ENCODE measurements at regions not wholly inside any gene's neighbourhood (a gene's known extent, or its start where the extent isn't known, plus 50 kb on each side); places are given as distances from the start of the nearest gene placed in this dataset.

DNA sequence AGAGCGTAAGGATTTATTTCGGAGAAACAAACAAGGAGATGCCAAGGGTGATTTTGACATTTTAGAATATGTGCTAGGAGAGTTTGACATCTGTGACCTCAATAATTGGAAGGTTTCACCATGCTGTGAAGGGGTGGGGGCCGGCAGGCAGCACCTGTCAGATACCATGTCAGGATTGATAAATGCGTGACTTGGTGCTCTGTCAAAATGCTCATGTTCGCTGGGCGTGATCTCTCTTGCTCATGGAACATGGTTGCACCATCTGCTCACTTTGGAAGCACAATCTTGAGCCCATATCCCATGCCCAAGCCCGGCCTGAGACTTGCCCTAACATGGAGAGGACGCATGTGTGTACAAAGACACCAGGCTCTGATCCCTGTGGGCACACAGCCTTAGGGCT is 347.6 kb downstream of the RNF144A start:
- Histone ChIP-seq H3K9me3 (no peaks in the 10 kb centered on the region), H3K36me3 (no peaks in the 10 kb centered on the region), H3K4me3 (no peak overlapping the region), H3K4me1 (no peaks in the 10 kb centered on the region), H3K27ac (no peak overlapping the region), H3K27me3 (no peaks in the 10 kb centered on the region)
- DNase-seq, result no peak
- intact Hi-C loops (cut with DNase I; ENCODE audit: low total_unique reads), result no loop called here
- no peak for TF ChIP-seq POLR2A (IDR thresholded peaks at IDR 0.05)
- TF ChIP-seq, protein P1, sequence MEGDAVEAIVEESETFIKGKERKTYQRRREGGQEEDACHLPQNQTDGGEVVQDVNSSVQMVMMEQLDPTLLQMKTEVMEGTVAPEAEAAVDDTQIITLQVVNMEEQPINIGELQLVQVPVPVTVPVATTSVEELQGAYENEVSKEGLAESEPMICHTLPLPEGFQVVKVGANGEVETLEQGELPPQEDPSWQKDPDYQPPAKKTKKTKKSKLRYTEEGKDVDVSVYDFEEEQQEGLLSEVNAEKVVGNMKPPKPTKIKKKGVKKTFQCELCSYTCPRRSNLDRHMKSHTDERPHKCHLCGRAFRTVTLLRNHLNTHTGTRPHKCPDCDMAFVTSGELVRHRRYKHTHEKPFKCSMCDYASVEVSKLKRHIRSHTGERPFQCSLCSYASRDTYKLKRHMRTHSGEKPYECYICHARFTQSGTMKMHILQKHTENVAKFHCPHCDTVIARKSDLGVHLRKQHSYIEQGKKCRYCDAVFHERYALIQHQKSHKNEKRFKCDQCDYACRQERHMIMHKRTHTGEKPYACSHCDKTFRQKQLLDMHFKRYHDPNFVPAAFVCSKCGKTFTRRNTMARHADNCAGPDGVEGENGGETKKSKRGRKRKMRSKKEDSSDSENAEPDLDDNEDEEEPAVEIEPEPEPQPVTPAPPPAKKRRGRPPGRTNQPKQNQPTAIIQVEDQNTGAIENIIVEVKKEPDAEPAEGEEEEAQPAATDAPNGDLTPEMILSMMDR (IDR thresholded peaks at IDR 0.05), result no peak

DNA sequence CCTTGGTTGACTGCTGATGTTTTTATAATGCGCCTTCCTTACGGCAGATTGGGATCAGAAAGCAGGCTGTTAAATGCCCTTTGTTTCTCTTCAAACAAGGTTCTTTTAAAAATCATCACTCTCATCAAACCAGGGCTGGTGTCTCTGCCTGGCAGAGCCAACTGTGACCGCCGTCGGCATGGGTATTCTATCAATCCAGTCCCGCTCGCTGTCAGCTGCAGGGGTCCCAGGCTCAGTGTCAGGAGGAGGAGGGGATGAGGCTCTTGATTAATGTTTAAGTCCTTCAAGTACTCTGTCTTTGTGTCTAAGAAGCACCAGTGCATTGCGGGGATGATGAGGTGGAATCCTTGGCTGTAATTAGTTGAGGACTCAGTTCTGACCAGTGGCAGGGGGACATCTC is 348.1 kb downstream of the RNF144A start:
- no peak for TF ChIP-seq POLR2A (IDR thresholded peaks at IDR 0.05)
- TF ChIP-seq, protein P1 (IDR thresholded peaks at IDR 0.05), result no peak
- H3K4me1 ChIP-seq, result no peaks in the 10 kb centered on the region
- no peak overlapping the region for H3K4me3 ChIP-seq
- H3K27ac ChIP-seq, result no peak overlapping the region
- DNase-seq, result no peak
- intact Hi-C loops (cut with DNase I; ENCODE audit: low total_unique reads), result no loop called here
- H3K27me3 ChIP-seq, result no peaks in the 10 kb centered on the region
- H3K9me3 ChIP-seq, result no peaks in the 10 kb centered on the region
- no peaks in the 10 kb centered on the region for H3K36me3 ChIP-seq

DNA sequence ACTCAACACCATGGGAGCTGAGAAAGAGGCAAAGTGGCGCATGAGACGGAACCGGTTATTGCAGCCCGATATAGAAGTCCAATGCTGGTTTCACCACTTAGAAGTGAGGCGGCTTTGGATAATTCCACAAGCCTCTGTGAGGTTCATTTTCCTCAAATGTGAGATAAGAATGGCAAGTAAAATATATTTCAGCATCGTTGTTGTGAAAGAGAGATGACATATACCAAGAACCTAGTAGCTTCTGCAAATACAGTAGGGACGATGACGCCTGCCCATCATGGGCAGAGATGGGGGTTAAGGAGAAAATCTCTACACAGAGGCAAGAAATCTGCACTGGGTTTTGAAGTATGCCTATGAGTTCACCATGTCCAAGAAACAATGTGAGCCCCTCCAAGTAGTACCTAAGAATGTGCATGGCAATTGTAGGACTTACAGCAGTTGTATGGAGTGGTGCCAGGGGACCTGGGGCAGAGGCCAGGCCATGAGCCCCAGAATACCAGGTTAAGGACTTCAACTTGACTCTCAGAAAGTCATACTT is 352.0 kb downstream of the RNF144A start:
- H3K27me3 ChIP-seq, result no peaks in the 10 kb centered on the region
- no peak overlapping the region for H3K27ac ChIP-seq
- intact Hi-C loops (cut with DNase I; ENCODE audit: low total_unique reads), result no loop called here
- TF ChIP-seq, protein P1 (IDR thresholded peaks at IDR 0.05), result no peak
- TF ChIP-seq POLR2A (IDR thresholded peaks at IDR 0.05), result no peak
- no peak overlapping the region for H3K4me3 ChIP-seq
- DNase-seq, result no peak
- H3K4me1 ChIP-seq, result no peaks in the 10 kb centered on the region
- H3K36me3 ChIP-seq, result no peaks in the 10 kb centered on the region
- no peaks in the 10 kb centered on the region for H3K9me3 ChIP-seq

DNA sequence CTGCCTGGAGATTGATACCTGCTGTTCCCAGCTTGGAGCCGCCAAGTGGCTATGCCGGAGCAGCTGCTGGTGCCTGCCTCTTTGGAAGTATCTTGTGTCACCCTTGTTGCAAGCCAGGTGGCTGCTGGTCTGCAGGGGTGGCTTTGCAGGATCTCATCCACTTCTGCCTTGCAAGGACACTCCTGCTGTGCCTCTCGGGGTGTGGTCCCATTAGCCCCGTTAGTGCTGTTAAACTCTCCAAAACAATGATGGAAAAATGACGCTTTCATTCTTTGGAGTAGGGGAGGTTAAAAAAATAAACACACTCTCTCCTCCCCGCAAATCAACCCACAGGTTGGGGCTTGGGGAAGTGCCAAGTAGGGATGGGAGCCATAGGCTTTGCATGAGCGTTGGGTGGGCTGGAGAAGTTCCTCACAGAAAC is 352.8 kb downstream of the RNF144A start:
- no peak for TF ChIP-seq POLR2A (IDR thresholded peaks at IDR 0.05)
- TF ChIP-seq, protein P1 (IDR thresholded peaks at IDR 0.05), result no peak
- Histone ChIP-seq H3K27ac (no peak overlapping the region), H3K4me3 (no peak overlapping the region), H3K36me3 (no peaks in the 10 kb centered on the region), H3K4me1 (no peaks in the 10 kb centered on the region), H3K9me3 (no peaks in the 10 kb centered on the region), H3K27me3 (no peaks in the 10 kb centered on the region)
- no peak for DNase-seq
- intact Hi-C loops (cut with DNase I; ENCODE audit: low total_unique reads), result no loop called here

DNA sequence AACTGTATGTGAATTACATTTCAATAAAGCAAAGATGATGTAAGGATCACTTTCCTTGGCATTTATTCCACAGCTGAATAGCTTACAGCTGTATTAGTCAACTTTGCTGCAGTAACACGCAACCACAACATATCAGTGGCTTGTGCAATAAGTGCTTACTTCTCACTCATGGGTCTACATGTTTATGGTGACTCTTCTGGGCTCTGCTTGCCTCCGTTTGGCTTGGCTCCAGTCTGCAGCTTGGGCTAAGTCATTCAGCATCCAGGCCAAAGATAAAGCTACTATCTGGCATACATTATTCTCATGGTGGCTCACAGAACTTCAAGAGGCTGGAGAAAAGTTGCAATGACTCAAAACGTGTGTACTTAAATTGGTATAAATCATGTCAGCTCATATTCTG is 355.0 kb downstream of the RNF144A start:
- TF ChIP-seq, protein P1 (IDR thresholded peaks at IDR 0.05), result no peak
- Histone ChIP-seq H3K9me3 (no peaks in the 10 kb centered on the region), H3K27ac (no peak overlapping the region), H3K4me3 (no peak overlapping the region), H3K36me3 (no peaks in the 10 kb centered on the region), H3K27me3 (no peaks in the 10 kb centered on the region), H3K4me1 (no peaks in the 10 kb centered on the region)
- DNase-seq, result no peak
- intact Hi-C loops (cut with DNase I; ENCODE audit: low total_unique reads), result no loop called here
